GM12801 (cell line): ENCODE measurements at regions not wholly inside any gene's neighbourhood (a gene's known extent, or its start where the extent isn't known, plus 50 kb on each side); places are given as distances from the start of the nearest gene placed in this dataset.
A peak's percentile ranks its signal among the peaks of the same experiment; 100 is the strongest.

ENCODE experiments used
- CTCF ChIP-seq: IDR thresholded peaks from one replicate; pipeline ENCODE4 v1.5.1; 2011; ENCODE audit warnings: control low read depth; ENCODE audit not compliant: insufficient read length; ENCODE audit errors: extremely low read depth

- no peak for TF ChIP-seq CTCF
Observed at GRCh38 chr13:106628936-106629659, 61.2 kb upstream of the ARGLU1 start.

- TF ChIP-seq CTCF, result no peak
Observed at GRCh38 chr13:106626473-106626872, 58.5 kb upstream of the ARGLU1 start.

- no peak for TF ChIP-seq CTCF
Observed at GRCh38 chr13:106625578-106625977, 57.6 kb upstream of the ARGLU1 start.

- no peak for TF ChIP-seq CTCF
Observed at GRCh38 chr13:106623799-106624460, 56.0 kb upstream of the ARGLU1 start.

GRCh38 chr13:106621833-106622232 lies 53.9 kb upstream of the ARGLU1 start:
- TF ChIP-seq CTCF, result no peak

GRCh38 chr13:106619688-106620555 lies 52.0 kb upstream of the ARGLU1 start:
- TF ChIP-seq CTCF, result peak; percentile 2
